ENCODE measurements at regions not wholly inside any gene's neighbourhood (a gene's known extent, or its start where the extent isn't known, plus 50 kb on each side); places are given as distances from the start of the nearest gene placed in this dataset.

DNA sequence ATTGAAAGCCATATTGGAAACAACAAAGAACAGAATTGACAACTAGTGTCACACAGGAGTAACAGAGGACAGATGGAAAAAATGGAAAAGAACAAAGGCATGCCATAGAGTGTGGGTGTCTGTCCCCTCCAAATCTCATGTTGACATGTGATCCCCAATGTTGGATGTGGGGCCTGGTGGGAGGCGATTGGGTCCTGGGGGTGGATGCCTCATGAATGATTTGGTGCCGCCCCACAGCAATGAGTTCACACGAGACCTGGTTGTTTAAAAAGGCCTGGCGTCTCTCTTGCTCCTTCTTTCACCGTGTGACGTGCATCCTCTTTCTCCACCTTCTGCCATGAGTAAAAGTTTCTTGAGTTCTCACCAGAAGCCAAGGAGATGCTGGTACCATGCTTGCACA, 87.4 kb upstream of the GPR26 start:
- Histone ChIP-seq H3K27me3 (peaks cover 0 to 53% (median 17%) of the 10 kb centered on the region in 3 donors), H3K36me3 (no peaks in the 10 kb centered on the region), H3K9me3 (peaks cover 0 to 5% (median 0%) of the 10 kb centered on the region in 4 donors), H3K4me3 (no peak overlapping the region), H3K4me1 (peaks cover 4 to 11% (median 6%) of the 10 kb centered on the region in 4 donors), H3K27ac (no peak overlapping the region)
- no peak for DNase-seq
- no peak for TF ChIP-seq POLR2AphosphoS5 (IDR thresholded peaks at IDR 0.05)
- TF ChIP-seq EP300 (IDR thresholded peaks at IDR 0.05) = no peak
- no peak for TF ChIP-seq POLR2A (IDR thresholded peaks at IDR 0.05)
- TF ChIP-seq, protein P1, sequence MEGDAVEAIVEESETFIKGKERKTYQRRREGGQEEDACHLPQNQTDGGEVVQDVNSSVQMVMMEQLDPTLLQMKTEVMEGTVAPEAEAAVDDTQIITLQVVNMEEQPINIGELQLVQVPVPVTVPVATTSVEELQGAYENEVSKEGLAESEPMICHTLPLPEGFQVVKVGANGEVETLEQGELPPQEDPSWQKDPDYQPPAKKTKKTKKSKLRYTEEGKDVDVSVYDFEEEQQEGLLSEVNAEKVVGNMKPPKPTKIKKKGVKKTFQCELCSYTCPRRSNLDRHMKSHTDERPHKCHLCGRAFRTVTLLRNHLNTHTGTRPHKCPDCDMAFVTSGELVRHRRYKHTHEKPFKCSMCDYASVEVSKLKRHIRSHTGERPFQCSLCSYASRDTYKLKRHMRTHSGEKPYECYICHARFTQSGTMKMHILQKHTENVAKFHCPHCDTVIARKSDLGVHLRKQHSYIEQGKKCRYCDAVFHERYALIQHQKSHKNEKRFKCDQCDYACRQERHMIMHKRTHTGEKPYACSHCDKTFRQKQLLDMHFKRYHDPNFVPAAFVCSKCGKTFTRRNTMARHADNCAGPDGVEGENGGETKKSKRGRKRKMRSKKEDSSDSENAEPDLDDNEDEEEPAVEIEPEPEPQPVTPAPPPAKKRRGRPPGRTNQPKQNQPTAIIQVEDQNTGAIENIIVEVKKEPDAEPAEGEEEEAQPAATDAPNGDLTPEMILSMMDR (IDR thresholded peaks at IDR 0.05) = no peak
- WGBS, 5 donors = 74 to 86% (median 83%) methylated on average over 6 of the region's 6 CpGs
- intact Hi-C loops (cut with DNase I; ENCODE audit: low total_unique reads) = no loop called here

DNA sequence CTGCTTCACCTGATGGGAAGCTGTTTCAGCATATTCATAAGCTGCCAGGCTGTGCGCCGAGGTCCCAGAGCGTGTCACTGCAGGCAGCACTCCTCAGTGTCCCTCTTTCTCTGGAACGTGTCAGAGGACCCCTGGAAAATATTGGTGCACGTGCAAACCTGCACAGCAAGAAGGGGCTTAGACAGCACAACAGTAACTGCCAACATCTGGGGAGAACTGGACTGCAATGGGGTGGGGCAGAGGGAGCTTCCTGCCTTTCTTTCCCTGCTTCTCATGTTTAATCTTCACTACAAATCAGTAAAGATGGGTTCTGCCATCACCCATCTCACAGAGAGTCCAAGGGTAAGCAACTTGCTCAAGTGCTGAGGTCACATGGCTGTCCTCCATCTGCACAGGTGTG, 86.5 kb upstream of the GPR26 start:
- no peak for DNase-seq
- intact Hi-C loops (cut with DNase I; ENCODE audit: low total_unique reads) = loop anchor here (10.0 kb wide), 1 partner anchor 805 kb away; no protein-coding TSS in a partner anchor
- H3K27ac ChIP-seq = no peak overlapping the region
- 46 to 68% (median 57%) methylated on average over 5 of the region's 5 CpGs for WGBS, 5 donors
- H3K27me3 ChIP-seq = peaks cover 0 to 55% (median 11%) of the 10 kb centered on the region in 3 donors
- no peaks in the 10 kb centered on the region for H3K36me3 ChIP-seq
- H3K4me3 ChIP-seq = no peak overlapping the region
- no peak for TF ChIP-seq POLR2AphosphoS5 (IDR thresholded peaks at IDR 0.05)
- no peak for TF ChIP-seq EP300 (IDR thresholded peaks at IDR 0.05)
- no peak for TF ChIP-seq POLR2A (IDR thresholded peaks at IDR 0.05)
- TF ChIP-seq, protein P1 (IDR thresholded peaks at IDR 0.05) = no peak
- peaks cover 0 to 5% (median 0%) of the 10 kb centered on the region in 4 donors for H3K9me3 ChIP-seq
- H3K4me1 ChIP-seq = peaks cover 10 to 18% (median 14%) of the 10 kb centered on the region in 4 donors

DNA sequence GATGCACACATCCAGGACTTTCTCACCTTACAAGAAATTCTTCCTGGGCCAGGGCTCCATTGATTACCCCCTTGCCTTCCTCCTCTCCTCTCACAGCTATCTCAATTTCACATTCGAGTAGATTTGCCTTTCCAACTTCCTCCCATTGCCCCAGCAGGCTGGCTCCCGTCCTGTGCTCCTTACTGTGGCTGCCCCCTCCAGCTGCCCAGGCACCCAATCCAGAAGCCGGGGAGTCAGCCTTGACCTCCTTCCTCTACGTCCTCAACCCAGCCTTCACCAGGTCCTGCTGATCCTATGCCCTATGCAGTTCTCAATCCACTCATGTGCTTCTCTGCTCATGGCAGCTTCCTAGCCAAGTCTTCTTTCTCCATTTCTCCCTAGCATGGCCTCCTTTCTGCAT, 85.7 kb upstream of the GPR26 start:
- H3K27me3 ChIP-seq = peaks cover 0 to 63% (median 11%) of the 10 kb centered on the region in 3 donors
- no peaks in the 10 kb centered on the region for H3K36me3 ChIP-seq
- TF ChIP-seq EP300 (IDR thresholded peaks at IDR 0.05) = no peak
- DNase-seq = no peak
- peaks cover 10 to 18% (median 14%) of the 10 kb centered on the region in 4 donors for H3K4me1 ChIP-seq
- intact Hi-C loops (cut with DNase I; ENCODE audit: low total_unique reads) = loop anchor here (10.0 kb wide), 1 partner anchor 804 kb away; no protein-coding TSS in a partner anchor
- H3K4me3 ChIP-seq = no peak overlapping the region
- WGBS, 5 donors = 53 to 68% (median 58%) methylated on average over 4 of the region's 4 CpGs
- H3K27ac ChIP-seq = no peak overlapping the region
- peaks cover 0 to 5% (median 0%) of the 10 kb centered on the region in 4 donors for H3K9me3 ChIP-seq

DNA sequence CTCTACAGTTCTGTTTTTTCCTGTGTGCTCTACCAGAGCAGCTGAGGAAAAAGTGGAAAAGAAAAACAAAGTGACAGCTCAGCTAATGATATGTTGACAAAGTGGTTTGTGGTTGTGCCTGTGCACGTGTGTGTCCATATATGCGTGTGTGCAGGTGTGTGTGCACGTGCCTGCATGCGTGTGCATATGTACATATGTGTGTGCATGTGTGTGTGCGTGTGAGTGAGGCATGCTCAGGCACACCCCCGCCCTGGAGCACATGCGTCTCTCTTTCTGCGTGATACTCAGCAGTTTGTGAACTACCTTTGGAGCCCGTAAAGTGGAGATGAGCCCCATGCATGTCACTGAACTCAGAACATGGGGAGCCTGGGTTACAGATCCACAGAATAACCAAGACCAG, 84.5 kb upstream of the GPR26 start:
- no peak for DNase-seq
- WGBS, 5 donors = 54 to 64% (median 55%) methylated on average over 9 of the region's 9 CpGs
- Histone ChIP-seq H3K4me1 (peaks cover 10 to 18% (median 14%) of the 10 kb centered on the region in 4 donors), H3K36me3 (no peaks in the 10 kb centered on the region), H3K4me3 (no peak overlapping the region), H3K27me3 (peaks cover 0 to 55% (median 11%) of the 10 kb centered on the region in 3 donors), H3K9me3 (no peaks in the 10 kb centered on the region), H3K27ac (no peak overlapping the region)
- intact Hi-C loops (cut with DNase I; ENCODE audit: low total_unique reads) = loop anchor here (2.0 to 10.0 kb wide), 2 partner anchors 385 to 803 kb away; no protein-coding TSS in a partner anchor
- TF ChIP-seq, protein P1 (IDR thresholded peaks at IDR 0.05) = no peak
- no peak for TF ChIP-seq POLR2A (IDR thresholded peaks at IDR 0.05)
- no peak for TF ChIP-seq POLR2AphosphoS5 (IDR thresholded peaks at IDR 0.05)
- TF ChIP-seq EP300 (IDR thresholded peaks at IDR 0.05) = no peak

Data from stomach (tissue), 8 donors.